ENCODE measurements at regions not wholly inside any gene's neighbourhood (a gene's known extent, or its start where the extent isn't known, plus 50 kb on each side); places are given as distances from the start of the nearest gene placed in this dataset.

DNA sequence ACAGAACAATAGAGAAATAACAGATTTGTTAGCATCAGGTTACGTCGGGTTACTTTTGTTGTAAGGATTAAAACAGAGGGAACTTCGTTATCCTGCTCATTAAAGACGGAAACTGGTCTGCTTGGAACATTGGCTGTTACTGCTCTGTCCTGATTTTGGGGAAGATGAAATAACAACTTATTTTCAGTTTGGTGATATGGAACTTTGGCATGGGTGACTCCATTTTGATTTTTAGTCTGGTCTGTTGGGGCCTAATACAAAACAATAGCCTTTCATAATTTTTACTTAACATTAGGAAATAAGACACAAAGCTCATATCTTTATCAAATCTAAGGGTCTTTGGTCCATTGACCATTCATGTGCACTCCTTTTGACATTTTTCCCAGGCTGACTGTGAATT, 220.5 kb upstream of the DUSP10 start:
- TF ChIP-seq POLR2A (IDR thresholded peaks at IDR 0.05) (no peak), CTCF (IDR thresholded peaks at IDR 0.05) (no peak)

Data from uterus (tissue), 2 donors.